OCI-LY3 (cell line): ENCODE measurements at regions not wholly inside any gene's neighbourhood (a gene's known extent, or its start where the extent isn't known, plus 50 kb on each side); places are given as distances from the start of the nearest gene placed in this dataset.

Experiments used
- H2AFZ ChIP-seq: fragments of 200-600, 300-600 bp; shearing (Covaris generic); 2 replicates; pipeline ENCODE4 v1.6.0; 2014; ENCODE audit warnings: antibody characterized with exemption, low read depth, low read length
- H3K27ac ChIP-seq: fragments of 200-600, 300-600 bp; sonication (generic); 2 replicates; pipeline ENCODE4 v1.5.1; 2014; ENCODE audit warnings: mild to moderate bottlenecking, low read length, moderate library complexity, mixed read lengths
- H3K27me3 ChIP-seq: fragments of 200-600, 300-600 bp; sonication (generic); 2 replicates; pipeline ENCODE4 v1.6.1; 2014; ENCODE audit warnings: low read depth, low read length, mixed read lengths
- H3K36me3 ChIP-seq: fragments of 200-600, 300-600 bp; sonication (generic); replicated peaks from 2 replicates; pipeline ENCODE3; 2014; ENCODE audit warnings: low read depth, low read length, mixed read lengths
- H3K4me1 ChIP-seq: fragments of 300-600, 200-600 bp; sonication (generic); 2 replicates; pipeline ENCODE4 v1.6.1; 2014; ENCODE audit warnings: low read length, mixed read lengths
- H3K4me2 ChIP-seq: fragments of 200-600, 300-600 bp; sonication (generic); 2 replicates; pipeline ENCODE4 v1.6.1; 2014; ENCODE audit warnings: low read length, mixed read lengths
- H3K4me3 ChIP-seq: fragments of 300-600, 200-600 bp; sonication (generic); 2 replicates; pipeline ENCODE4 v1.5.1; 2014; ENCODE audit warnings: antibody characterized with exemption, mild to moderate bottlenecking, low read length, moderate library complexity
- H3K79me2 ChIP-seq: fragments of 300-600, 200-600 bp; shearing (Covaris generic); 2 replicates; pipeline ENCODE4 v1.6.1; 2014; ENCODE audit warnings: mild to moderate bottlenecking, low read length, mixed read lengths
- H3K9ac ChIP-seq: fragments of 300-600, 200-600 bp; shearing (Covaris generic); 2 replicates; pipeline ENCODE4 v1.6.0; 2014; ENCODE audit warnings: mild to moderate bottlenecking, low read length, moderate library complexity
- H3K9me3 ChIP-seq: fragments of 200-600, 300-600 bp; shearing (Covaris generic); 2 replicates; pipeline ENCODE4 v1.6.1; 2014; ENCODE audit warnings: low read length, mixed read lengths; ENCODE audit not compliant: insufficient read depth
- H4K20me1 ChIP-seq: fragments of 200-600, 300-600 bp; sonication (generic); 2 replicates; pipeline ENCODE4 v1.6.1; 2016; ENCODE audit warnings: low read length, mixed read lengths; ENCODE audit not compliant: insufficient read depth
- EZH2phosphoT487 ChIP-seq: fragments of 200-600 bp; shearing (Covaris generic); IDR thresholded peaks from 2 replicates; pipeline ENCODE4 v1.6.1; 2018; ENCODE audit warnings: antibody characterized with exemption, mixed run types, low read depth
- TF ChIP-seq, protein P1 (sequence below): fragments of 200-600, 300-600 bp; sonication (generic); IDR thresholded peaks from 2 replicates; pipeline ENCODE4 v1.5.1; 2014; ENCODE audit warnings: antibody characterized with exemption, low read length, low read depth

- Histone ChIP-seq H3K79me2 (no peaks in the 10 kb centered on the region), H3K4me3 (no peak overlapping the region), H4K20me1 (no peaks in the 10 kb centered on the region), H2AFZ (no peak overlapping the region), H3K4me1 (no peaks in the 10 kb centered on the region), H3K27me3 (no peaks in the 10 kb centered on the region), H3K36me3 (no peaks in the 10 kb centered on the region), H3K27ac (no peak overlapping the region), H3K9ac (no peak overlapping the region), H3K9me3 (no peaks in the 10 kb centered on the region), H3K4me2 (no peak overlapping the region)
- TF ChIP-seq, protein P1, sequence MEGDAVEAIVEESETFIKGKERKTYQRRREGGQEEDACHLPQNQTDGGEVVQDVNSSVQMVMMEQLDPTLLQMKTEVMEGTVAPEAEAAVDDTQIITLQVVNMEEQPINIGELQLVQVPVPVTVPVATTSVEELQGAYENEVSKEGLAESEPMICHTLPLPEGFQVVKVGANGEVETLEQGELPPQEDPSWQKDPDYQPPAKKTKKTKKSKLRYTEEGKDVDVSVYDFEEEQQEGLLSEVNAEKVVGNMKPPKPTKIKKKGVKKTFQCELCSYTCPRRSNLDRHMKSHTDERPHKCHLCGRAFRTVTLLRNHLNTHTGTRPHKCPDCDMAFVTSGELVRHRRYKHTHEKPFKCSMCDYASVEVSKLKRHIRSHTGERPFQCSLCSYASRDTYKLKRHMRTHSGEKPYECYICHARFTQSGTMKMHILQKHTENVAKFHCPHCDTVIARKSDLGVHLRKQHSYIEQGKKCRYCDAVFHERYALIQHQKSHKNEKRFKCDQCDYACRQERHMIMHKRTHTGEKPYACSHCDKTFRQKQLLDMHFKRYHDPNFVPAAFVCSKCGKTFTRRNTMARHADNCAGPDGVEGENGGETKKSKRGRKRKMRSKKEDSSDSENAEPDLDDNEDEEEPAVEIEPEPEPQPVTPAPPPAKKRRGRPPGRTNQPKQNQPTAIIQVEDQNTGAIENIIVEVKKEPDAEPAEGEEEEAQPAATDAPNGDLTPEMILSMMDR, result no peak
- TF ChIP-seq EZH2phosphoT487, result no peak
Measured at GRCh38 chr6:147119310-147119709, 84.9 kb upstream of the STXBP5 start.

GRCh38 chr6:147122823-147123222 is 81.4 kb upstream of the STXBP5 start:
- no peaks in the 10 kb centered on the region for H3K79me2 ChIP-seq
- H2AFZ ChIP-seq, result no peak overlapping the region
- H4K20me1 ChIP-seq, result no peaks in the 10 kb centered on the region
- H3K9ac ChIP-seq, result no peak overlapping the region
- H3K4me2 ChIP-seq, result no peak overlapping the region
- H3K27me3 ChIP-seq, result no peaks in the 10 kb centered on the region
- no peak overlapping the region for H3K4me3 ChIP-seq
- H3K9me3 ChIP-seq, result no peaks in the 10 kb centered on the region
- no peaks in the 10 kb centered on the region for H3K4me1 ChIP-seq
- no peak for TF ChIP-seq EZH2phosphoT487
- TF ChIP-seq, protein P1, result no peak
- H3K27ac ChIP-seq, result no peak overlapping the region
- no peaks in the 10 kb centered on the region for H3K36me3 ChIP-seq

- no peaks in the 10 kb centered on the region for H3K9me3 ChIP-seq
- H3K27ac ChIP-seq, result no peak overlapping the region
- H3K4me2 ChIP-seq, result no peak overlapping the region
- H2AFZ ChIP-seq, result no peak overlapping the region
- no peaks in the 10 kb centered on the region for H3K36me3 ChIP-seq
- no peaks in the 10 kb centered on the region for H3K4me1 ChIP-seq
- H4K20me1 ChIP-seq, result no peaks in the 10 kb centered on the region
- H3K79me2 ChIP-seq, result no peaks in the 10 kb centered on the region
- TF ChIP-seq, protein P1, result no peak
- no peak for TF ChIP-seq EZH2phosphoT487
- no peak overlapping the region for H3K9ac ChIP-seq
- H3K27me3 ChIP-seq, result no peaks in the 10 kb centered on the region
- H3K4me3 ChIP-seq, result no peak overlapping the region
Measured at GRCh38 chr6:147126618-147127022, 77.6 kb upstream of the STXBP5 start.

DNA sequence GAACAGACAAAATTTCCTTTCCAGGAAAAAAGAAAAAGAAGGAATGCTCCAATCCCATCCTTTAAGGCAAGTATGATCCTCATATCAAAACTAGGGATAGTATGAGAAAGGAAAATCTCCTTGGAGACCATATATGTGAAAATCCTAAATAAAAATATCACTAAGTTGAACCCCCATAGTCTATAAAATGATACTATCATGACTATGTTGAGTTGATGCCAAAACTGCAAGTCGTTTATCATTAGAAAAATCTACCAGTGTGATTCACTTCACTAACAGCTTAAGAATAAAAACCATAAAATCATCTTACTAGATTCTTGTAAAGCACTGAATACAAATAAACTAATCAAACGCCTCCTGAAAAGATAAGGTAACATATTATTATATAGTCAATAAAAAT is 76.6 kb upstream of the STXBP5 start:
- TF ChIP-seq, protein P1, result no peak
- no peak for TF ChIP-seq EZH2phosphoT487
- Histone ChIP-seq H3K79me2 (no peaks in the 10 kb centered on the region), H3K27me3 (no peaks in the 10 kb centered on the region), H3K4me3 (no peak overlapping the region), H3K36me3 (no peaks in the 10 kb centered on the region), H3K9ac (no peak overlapping the region), H3K4me2 (no peak overlapping the region), H3K9me3 (no peaks in the 10 kb centered on the region), H4K20me1 (no peaks in the 10 kb centered on the region), H2AFZ (no peak overlapping the region), H3K4me1 (no peaks in the 10 kb centered on the region), H3K27ac (no peak overlapping the region)
